MCF 10A (cell line): ENCODE measurements at regions not wholly inside any gene's neighbourhood (a gene's known extent, or its start where the extent isn't known, plus 50 kb on each side); places are given as distances from the start of the nearest gene placed in this dataset.

Experiments used
- BruUV-seq: library from RNA; stranded (reverse); fragments of 400-500 nt; replicated peaks from 2 replicates; lab custom pipeline; 2021; lab: Mats Ljungman, UMichigan
- CTCF ChIA-PET: fragments of 300-600 bp; sonication (Branson Sonifier 250); formaldehyde crosslinking; extraction: SDS; loops from one replicate; lab custom pipeline; 2021; ENCODE audit warnings: antibody characterized with exemption, inconsistent platforms; lab: Yijun Ruan, JAX
- POLR2A ChIA-PET: fragments of 300-600, 350-650 bp; sonication (Branson Sonifier 250); formaldehyde crosslinking; extraction: SDS; loops from one replicate; lab custom pipeline; 2020; ENCODE audit warnings: antibody characterized with exemption, inconsistent platforms; lab: Yijun Ruan, JAX
- DNase-seq: peaks from one replicate; pipeline ENCODE4 v3.0.0-alpha.2; 2018; ENCODE audit not compliant: unreplicated experiment
- H3K27ac Mint-ChIP-seq: one replicate; pipeline ENCODE4 v1.8.0; 2022; ENCODE audit warnings: mild to moderate bottlenecking, low read depth, mixed read lengths; ENCODE audit not compliant: unreplicated experiment
- H3K27me3 Mint-ChIP-seq: one replicate; pipeline ENCODE4 v1.8.0; 2022; ENCODE audit warnings: mixed read lengths; ENCODE audit not compliant: insufficient read depth, unreplicated experiment
- H3K36me3 Mint-ChIP-seq: one replicate; pipeline ENCODE4 v1.8.0; 2022; ENCODE audit warnings: mild to moderate bottlenecking, moderate library complexity, mixed read lengths; ENCODE audit not compliant: insufficient read depth, unreplicated experiment
- H3K4me1 Mint-ChIP-seq: one replicate; pipeline ENCODE4 v1.8.0; 2022; ENCODE audit warnings: mixed read lengths; ENCODE audit not compliant: insufficient read depth, unreplicated experiment
- H3K4me3 Mint-ChIP-seq: one replicate; pipeline ENCODE4 v1.8.0; 2022; ENCODE audit warnings: mild to moderate bottlenecking, moderate library complexity, mixed read lengths; ENCODE audit not compliant: unreplicated experiment
- H3K9me3 Mint-ChIP-seq: one replicate; pipeline ENCODE4 v1.8.0; 2022; ENCODE audit warnings: mixed read lengths; ENCODE audit not compliant: unreplicated experiment
- CTCF ChIP-seq: fragments of 200-600 bp; IDR thresholded peaks from one replicate; pipeline ENCODE4 v1.8.0; 2022; ENCODE audit warnings: antibody characterized with exemption, mild to moderate bottlenecking; ENCODE audit not compliant: unreplicated experiment
- intact Hi-C: fragments of 100-400 bp; cut with micrococcal nuclease; formaldehyde crosslinking; loops from 2 replicates; pipeline ENCODE4 v1.14.1; 2022

GRCh38 chr1:93763704-93764365 is 82.2 kb upstream of the BCAR3 start:
- POLR2A ChIA-PET, result interaction anchor here (0.8 to 1.5 kb wide), 3 partner anchors 12 to 94 kb away, joined by 3 to 4 read pairs (median 3); no protein-coding TSS in a partner anchor
- Mint-ChIP-seq H3K27ac (peak overlapping the region; percentile 65), H3K27me3 (no peaks in the 10 kb centered on the region), H3K36me3 (peaks cover 61% of the 10 kb centered on the region), H3K4me1 (peaks cover 76% of the 10 kb centered on the region), H3K4me3 (no peak overlapping the region), H3K9me3 (no peaks in the 10 kb centered on the region)
- no peak for TF ChIP-seq CTCF
- BruUV-seq, result no TSS peak
- CTCF ChIA-PET, result interaction anchor here (0.6 to 2.1 kb wide), 4 partner anchors 11 to 82 kb away, joined by 3 to 8 read pairs (median 4); partner anchors contain the start of gene BCAR3
- intact Hi-C loops, result no loop called here
- DNase-seq, result no peak

- Mint-ChIP-seq H3K27me3 (no peaks in the 10 kb centered on the region), H3K9me3 (no peaks in the 10 kb centered on the region), H3K27ac (peak overlapping the region; percentile 78), H3K36me3 (peaks cover 39% of the 10 kb centered on the region), H3K4me1 (peaks cover 88% of the 10 kb centered on the region), H3K4me3 (no peak overlapping the region)
- no TSS peak for BruUV-seq
- intact Hi-C loops, result loop anchor here (10.0 kb wide), 1 partner anchor 56 kb away; no protein-coding TSS in a partner anchor
- no peak for TF ChIP-seq CTCF
- POLR2A ChIA-PET, result interaction anchor here (1.0 to 9.3 kb wide), 2 partner anchors 13 to 22 kb away, joined by 4 to 113 read pairs; no protein-coding TSS in a partner anchor
- DNase-seq, result peak; percentile 90
- CTCF ChIA-PET, result interaction anchor here (0.7 to 1.8 kb wide), 6 partner anchors 8 to 130 kb away, joined by 3 to 7 read pairs (median 4); no protein-coding TSS in a partner anchor
Observed at GRCh38 chr1:93758842-93759515, 77.3 kb upstream of the BCAR3 start.

- POLR2A ChIA-PET, result interaction anchor here (0.5 to 9.3 kb wide), 3 partner anchors 15 to 143 kb away, joined by 3 to 113 read pairs (median 3); no protein-coding TSS in a partner anchor
- BruUV-seq, result no TSS peak
- no peak overlapping the region for H3K27ac Mint-ChIP-seq
- peaks cover 32% of the 10 kb centered on the region for H3K36me3 Mint-ChIP-seq
- no peaks in the 10 kb centered on the region for H3K27me3 Mint-ChIP-seq
- CTCF ChIA-PET, result interaction anchor here (0.6 to 1.8 kb wide), 6 partner anchors 9 to 320 kb away, joined by 3 to 7 read pairs (median 4); no protein-coding TSS in a partner anchor
- intact Hi-C loops, result loop anchor here (10.0 kb wide), 1 partner anchor 57 kb away; no protein-coding TSS in a partner anchor
- no peak overlapping the region for H3K4me3 Mint-ChIP-seq
- H3K9me3 Mint-ChIP-seq, result no peaks in the 10 kb centered on the region
- no peak for TF ChIP-seq CTCF
- no peak for DNase-seq
- peaks cover 81% of the 10 kb centered on the region for H3K4me1 Mint-ChIP-seq
Observed at GRCh38 chr1:93757256-93758036, 75.8 kb upstream of the BCAR3 start.
